Activated T-cell treated with anti-CD3 and anti-CD28 coated beads, Interleukin-2, amount 50 U/mL, for 24 hours (primary cell): ENCODE measurements at regions not wholly inside any gene's neighbourhood (a gene's known extent, or its start where the extent isn't known, plus 50 kb on each side); places are given as distances from the start of the nearest gene placed in this dataset.
"Not testable (repeated sequence)": the region's sequence is repeated elsewhere in the genome, so short reads cannot be mapped to it uniquely, and the experiment has no call there.

Source experiments
- DNase-seq: peaks from one replicate; pipeline ENCODE4 v3.0.0-alpha.2; 2020
- H3K27ac Mint-ChIP-seq: 2 replicates; pipeline ENCODE4 v1.8.0; 2020; ENCODE audit warnings: mild to moderate bottlenecking, mixed read lengths
- H3K27me3 Mint-ChIP-seq: 2 replicates; pipeline ENCODE4 v1.8.0; 2020; ENCODE audit warnings: mixed read lengths
- H3K36me3 Mint-ChIP-seq: 2 replicates; pipeline ENCODE4 v1.8.0; 2020; ENCODE audit warnings: low read depth, mixed read lengths
- H3K4me1 Mint-ChIP-seq: 2 replicates; pipeline ENCODE4 v1.8.0; 2020; ENCODE audit warnings: low read depth, mixed read lengths
- H3K4me3 Mint-ChIP-seq: 2 replicates; pipeline ENCODE4 v1.8.0; 2020; ENCODE audit warnings: mild to moderate bottlenecking, moderate library complexity, mixed read lengths
- H3K9me3 Mint-ChIP-seq: 2 replicates; pipeline ENCODE4 v1.8.0; 2020; ENCODE audit warnings: mixed read lengths

- H3K9me3 Mint-ChIP-seq = peaks cover 4% of the 10 kb centered on the region
- no peaks in the 10 kb centered on the region for H3K4me1 Mint-ChIP-seq
- H3K27me3 Mint-ChIP-seq = no peaks in the 10 kb centered on the region
- no peak overlapping the region for H3K27ac Mint-ChIP-seq
- DNase-seq = no peak
- no peak overlapping the region for H3K4me3 Mint-ChIP-seq
- no peaks in the 10 kb centered on the region for H3K36me3 Mint-ChIP-seq
Observed at GRCh38 chr2:145897151-145897550, 1377.2 kb upstream of the ZEB2 start.

GRCh38 chr2:145887915-145888314, 1368.0 kb upstream of the ZEB2 start:
- H3K9me3 Mint-ChIP-seq = no peaks in the 10 kb centered on the region
- no peaks in the 10 kb centered on the region for H3K36me3 Mint-ChIP-seq
- no peak overlapping the region for H3K4me3 Mint-ChIP-seq
- DNase-seq = no peak
- no peak overlapping the region for H3K27ac Mint-ChIP-seq
- H3K27me3 Mint-ChIP-seq = no peaks in the 10 kb centered on the region
- H3K4me1 Mint-ChIP-seq = no peaks in the 10 kb centered on the region

- H3K27ac Mint-ChIP-seq, H3K4me3 Mint-ChIP-seq, DNase-seq, H3K27me3 Mint-ChIP-seq, H3K36me3 Mint-ChIP-seq, H3K9me3 Mint-ChIP-seq, H3K4me1 Mint-ChIP-seq: not testable (repeated sequence)
Observed at GRCh38 chr2:145880997-145881396, 1361.1 kb upstream of the ZEB2 start.

GRCh38 chr2:145875016-145875415, 1355.1 kb upstream of the ZEB2 start:
- no peaks in the 10 kb centered on the region for H3K4me1 Mint-ChIP-seq
- H3K9me3 Mint-ChIP-seq = no peaks in the 10 kb centered on the region
- no peaks in the 10 kb centered on the region for H3K36me3 Mint-ChIP-seq
- DNase-seq = no peak
- no peaks in the 10 kb centered on the region for H3K27me3 Mint-ChIP-seq
- H3K27ac Mint-ChIP-seq = no peak overlapping the region
- no peak overlapping the region for H3K4me3 Mint-ChIP-seq

- Mint-ChIP-seq H3K36me3 (no peaks in the 10 kb centered on the region), H3K9me3 (no peaks in the 10 kb centered on the region), H3K27ac (no peak overlapping the region), H3K4me1 (no peaks in the 10 kb centered on the region), H3K27me3 (no peaks in the 10 kb centered on the region), H3K4me3 (no peak overlapping the region)
- DNase-seq = no peak
Observed at GRCh38 chr2:145874466-145874865, 1354.5 kb upstream of the ZEB2 start.

- Mint-ChIP-seq H3K4me3 (no peak overlapping the region), H3K36me3 (no peaks in the 10 kb centered on the region), H3K27ac (no peak overlapping the region), H3K4me1 (no peaks in the 10 kb centered on the region), H3K9me3 (no peaks in the 10 kb centered on the region), H3K27me3 (no peaks in the 10 kb centered on the region)
- no peak for DNase-seq
Observed at GRCh38 chr2:145864501-145864900, 1344.6 kb upstream of the ZEB2 start.

GRCh38 chr2:145861940-145862339, 1342.0 kb upstream of the ZEB2 start:
- Mint-ChIP-seq H3K27ac (no peak overlapping the region), H3K4me1 (no peaks in the 10 kb centered on the region), H3K9me3 (no peaks in the 10 kb centered on the region), H3K36me3 (no peaks in the 10 kb centered on the region), H3K27me3 (no peaks in the 10 kb centered on the region), H3K4me3 (no peak overlapping the region)
- no peak for DNase-seq

GRCh38 chr2:145860083-145860482, 1340.2 kb upstream of the ZEB2 start:
- H3K4me1 Mint-ChIP-seq = no peaks in the 10 kb centered on the region

GRCh38 chr2:145855142-145855541, 1335.2 kb upstream of the ZEB2 start:
- Mint-ChIP-seq H3K27me3 (no peaks in the 10 kb centered on the region), H3K36me3 (no peaks in the 10 kb centered on the region), H3K4me3 (no peak overlapping the region), H3K4me1 (no peaks in the 10 kb centered on the region), H3K9me3 (no peaks in the 10 kb centered on the region), H3K27ac (no peak overlapping the region)
- no peak for DNase-seq

More at GRCh38 chr2:145860083-145860482, 1340.2 kb upstream of the ZEB2 start:
- no peaks in the 10 kb centered on the region for H3K36me3 Mint-ChIP-seq
- H3K27me3 Mint-ChIP-seq = no peaks in the 10 kb centered on the region
- no peak overlapping the region for H3K4me3 Mint-ChIP-seq
- DNase-seq = no peak
- no peaks in the 10 kb centered on the region for H3K9me3 Mint-ChIP-seq
- no peak overlapping the region for H3K27ac Mint-ChIP-seq

GRCh38 chr2:145854039-145854755, 1334.3 kb upstream of the ZEB2 start:
- DNase-seq = no peak
- Mint-ChIP-seq H3K36me3 (no peaks in the 10 kb centered on the region), H3K27me3 (no peaks in the 10 kb centered on the region), H3K27ac (no peak overlapping the region), H3K4me1 (no peaks in the 10 kb centered on the region), H3K4me3 (no peak overlapping the region), H3K9me3 (no peaks in the 10 kb centered on the region)

GRCh38 chr2:145851730-145852129, 1331.8 kb upstream of the ZEB2 start:
- no peaks in the 10 kb centered on the region for H3K4me1 Mint-ChIP-seq
- no peaks in the 10 kb centered on the region for H3K27me3 Mint-ChIP-seq
- no peaks in the 10 kb centered on the region for H3K36me3 Mint-ChIP-seq
- H3K9me3 Mint-ChIP-seq = no peaks in the 10 kb centered on the region
- no peak overlapping the region for H3K27ac Mint-ChIP-seq
- no peak for DNase-seq
- no peak overlapping the region for H3K4me3 Mint-ChIP-seq

- no peak overlapping the region for H3K4me3 Mint-ChIP-seq
- no peaks in the 10 kb centered on the region for H3K27me3 Mint-ChIP-seq
- no peaks in the 10 kb centered on the region for H3K36me3 Mint-ChIP-seq
- no peak overlapping the region for H3K27ac Mint-ChIP-seq
- DNase-seq = no peak
- no peaks in the 10 kb centered on the region for H3K4me1 Mint-ChIP-seq
- no peaks in the 10 kb centered on the region for H3K9me3 Mint-ChIP-seq
Observed at GRCh38 chr2:145849466-145849865, 1329.5 kb upstream of the ZEB2 start.

- Mint-ChIP-seq H3K4me3 (no peak overlapping the region), H3K4me1 (no peaks in the 10 kb centered on the region), H3K36me3 (no peaks in the 10 kb centered on the region), H3K27ac (no peak overlapping the region), H3K9me3 (no peaks in the 10 kb centered on the region), H3K27me3 (no peaks in the 10 kb centered on the region)
- no peak for DNase-seq
Observed at GRCh38 chr2:145846982-145847381, 1327.1 kb upstream of the ZEB2 start.

GRCh38 chr2:145845923-145846322, 1326.0 kb upstream of the ZEB2 start:
- DNase-seq = no peak
- no peaks in the 10 kb centered on the region for H3K4me1 Mint-ChIP-seq
- no peak overlapping the region for H3K27ac Mint-ChIP-seq
- no peaks in the 10 kb centered on the region for H3K36me3 Mint-ChIP-seq
- no peak overlapping the region for H3K4me3 Mint-ChIP-seq
- no peaks in the 10 kb centered on the region for H3K27me3 Mint-ChIP-seq
- H3K9me3 Mint-ChIP-seq = no peaks in the 10 kb centered on the region

GRCh38 chr2:145845207-145845894, 1325.4 kb upstream of the ZEB2 start:
- no peak for DNase-seq
- Mint-ChIP-seq H3K36me3 (no peaks in the 10 kb centered on the region), H3K27ac (no peak overlapping the region), H3K4me1 (no peaks in the 10 kb centered on the region), H3K4me3 (no peak overlapping the region), H3K9me3 (no peaks in the 10 kb centered on the region), H3K27me3 (no peaks in the 10 kb centered on the region)
